GM12891 (cell line): ENCODE measurements at regions not wholly inside any gene's neighbourhood (a gene's known extent, or its start where the extent isn't known, plus 50 kb on each side); places are given as distances from the start of the nearest gene placed in this dataset.

Experiments
- DNase-seq: peaks from one replicate; pipeline ENCODE4 v3.0.0; 2011; ENCODE audit warnings: low spot score; ENCODE audit not compliant: insufficient read length
- FAIRE-seq: peaks from 2 replicates; lab custom pipeline; 2011; peaks lifted over from hg19 to GRCh38; lab: Jason Lieb, UNC
- PAX5 ChIP-seq: IDR thresholded peaks from 2 replicates; pipeline ENCODE4 v1.6.1; 2011; ENCODE audit warnings: low read length, moderate library complexity, mild to moderate bottlenecking; ENCODE audit not compliant: insufficient read depth, severe bottlenecking
- POLR2A ChIP-seq: IDR thresholded peaks from 2 replicates; pipeline ENCODE4 v1.6.1; 2011; ENCODE audit warnings: low read depth, low read length, control low read depth
- POLR2AphosphoS5 ChIP-seq: IDR thresholded peaks from 2 replicates; pipeline ENCODE4 v1.6.1; 2011; ENCODE audit warnings: low read depth, low read length, control low read depth
- POU2F2 ChIP-seq: IDR thresholded peaks from 2 replicates; pipeline ENCODE4 v1.6.1; 2011; ENCODE audit warnings: low read depth, mild to moderate bottlenecking, control low read depth, low read length, moderate library complexity
- SPI1 ChIP-seq: IDR thresholded peaks from 2 replicates; pipeline ENCODE4 v1.6.1; 2011; ENCODE audit warnings: low read depth, low read length, control low read depth
- TAF1 ChIP-seq: IDR thresholded peaks from 2 replicates; pipeline ENCODE4 v1.6.1; 2011; ENCODE audit warnings: low read depth, low read length, control low read depth

DNA sequence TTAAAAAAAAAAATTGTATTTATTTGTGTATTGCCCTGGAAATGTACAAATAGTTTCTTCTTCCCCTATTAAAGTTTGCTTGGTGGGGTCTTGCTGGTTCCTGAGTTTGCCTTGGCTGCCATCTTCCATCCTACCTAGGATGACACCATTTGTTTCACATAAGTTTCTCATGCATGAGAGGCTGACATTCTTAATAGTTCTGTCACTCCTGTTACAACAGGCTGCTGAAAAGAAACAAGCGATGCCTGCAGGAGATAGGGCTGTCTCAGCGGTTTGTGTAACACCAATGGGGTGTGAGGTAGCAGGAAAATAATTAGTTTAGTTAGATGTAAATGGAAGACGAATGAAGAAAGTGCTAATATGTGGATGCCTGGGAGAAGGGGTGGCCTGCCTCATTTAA is 1000.9 kb upstream of the RBFOX1 start:
- no peak for DNase-seq
- no peak for FAIRE-seq
- TF ChIP-seq POLR2AphosphoS5: no peak
- no peak for TF ChIP-seq POU2F2
- TF ChIP-seq SPI1: no peak
- no peak for TF ChIP-seq POLR2A

DNA sequence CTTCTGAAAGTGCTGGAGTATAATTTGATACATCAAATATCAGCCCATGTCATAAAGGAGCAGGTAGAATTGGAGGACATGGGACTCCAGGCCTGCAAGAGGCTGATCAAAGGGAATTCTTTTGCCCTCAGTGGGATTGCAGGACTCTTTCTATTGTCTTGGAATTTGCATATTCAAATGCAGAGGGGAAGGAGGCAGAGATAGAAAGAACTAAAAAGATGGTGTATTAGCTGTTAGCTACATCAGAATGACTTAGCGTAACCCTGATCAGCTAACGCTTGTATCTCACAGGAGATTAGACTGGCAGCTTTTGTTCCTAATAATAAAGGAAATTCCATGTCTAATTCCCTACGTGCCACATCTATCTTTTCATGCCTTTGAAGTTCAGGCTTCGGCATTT is 1014.7 kb upstream of the RBFOX1 start:
- FAIRE-seq: no peak
- TF ChIP-seq TAF1: no peak
- TF ChIP-seq SPI1: no peak
- TF ChIP-seq POU2F2: no peak
- no peak for TF ChIP-seq PAX5
- no peak for TF ChIP-seq POLR2AphosphoS5
- TF ChIP-seq POLR2A: no peak
- DNase-seq: no peak

GRCh38 chr16:6309271-6309670 is 1023.4 kb upstream of the RBFOX1 start:
- DNase-seq (no peak), FAIRE-seq (no peak)
- TF ChIP-seq POU2F2: no peak
- no peak for TF ChIP-seq POLR2A
- no peak for TF ChIP-seq TAF1
- no peak for TF ChIP-seq PAX5
- TF ChIP-seq SPI1: no peak
- no peak for TF ChIP-seq POLR2AphosphoS5

DNA sequence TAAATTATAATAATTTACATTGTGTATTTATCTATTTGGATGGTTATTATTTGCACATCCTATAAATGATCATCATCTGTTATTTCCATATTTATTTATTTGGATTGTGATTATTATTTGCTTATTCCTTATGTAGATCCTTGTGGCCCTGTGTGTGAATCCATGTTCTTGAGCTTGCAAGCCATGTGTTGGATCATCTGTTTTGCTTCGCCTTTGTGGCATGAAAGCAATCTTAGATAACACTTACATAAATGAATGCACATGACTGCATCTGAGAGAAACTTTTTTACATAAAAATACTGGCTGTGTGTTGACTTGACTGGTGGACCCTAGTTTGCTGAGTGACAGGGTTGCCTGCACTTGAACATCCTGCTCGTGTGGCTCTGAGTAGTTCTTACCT is 1024.5 kb upstream of the RBFOX1 start:
- TF ChIP-seq POU2F2 (no peak), TAF1 (no peak), POLR2AphosphoS5 (no peak), PAX5 (no peak), SPI1 (no peak), POLR2A (no peak)
- DNase-seq: no peak
- FAIRE-seq: no peak

DNA sequence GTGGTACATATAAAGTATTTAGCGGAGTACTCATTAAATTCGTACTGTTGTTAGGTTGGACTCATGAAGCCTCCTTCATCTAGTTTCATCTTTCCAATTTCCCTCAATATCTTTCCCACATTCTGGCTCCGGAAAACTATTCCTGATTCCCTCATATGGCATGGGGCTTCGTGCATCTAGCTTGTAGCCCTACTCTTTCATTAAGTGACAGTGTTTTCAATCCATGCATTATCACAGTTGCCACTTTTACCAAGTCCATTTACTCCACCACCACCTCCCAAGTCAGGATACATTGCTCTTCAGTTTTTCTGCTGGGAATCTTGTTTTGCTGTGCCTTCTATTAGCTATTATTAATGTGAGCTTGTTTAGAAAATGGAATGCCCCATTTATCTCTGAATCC is 1032.1 kb upstream of the RBFOX1 start:
- TF ChIP-seq POU2F2: no peak
- TF ChIP-seq SPI1: no peak
- no peak for TF ChIP-seq POLR2AphosphoS5
- no peak for TF ChIP-seq PAX5
- no peak for TF ChIP-seq POLR2A
- no peak for TF ChIP-seq TAF1
- FAIRE-seq (no peak), DNase-seq (no peak)

- DNase-seq (no peak), FAIRE-seq (no peak)
- TF ChIP-seq SPI1: no peak
- TF ChIP-seq POLR2A: no peak
- TF ChIP-seq PAX5: no peak
- TF ChIP-seq TAF1: no peak
- TF ChIP-seq POLR2AphosphoS5: no peak
- no peak for TF ChIP-seq POU2F2
Observed at GRCh38 chr16:6297666-6298410, 1034.8 kb upstream of the RBFOX1 start.

- FAIRE-seq (no peak), DNase-seq (no peak)
- TF ChIP-seq POLR2AphosphoS5 (no peak), POU2F2 (no peak), SPI1 (no peak), TAF1 (no peak), POLR2A (no peak)
Observed at GRCh38 chr16:6286176-6286575, 1046.5 kb upstream of the RBFOX1 start.

DNA sequence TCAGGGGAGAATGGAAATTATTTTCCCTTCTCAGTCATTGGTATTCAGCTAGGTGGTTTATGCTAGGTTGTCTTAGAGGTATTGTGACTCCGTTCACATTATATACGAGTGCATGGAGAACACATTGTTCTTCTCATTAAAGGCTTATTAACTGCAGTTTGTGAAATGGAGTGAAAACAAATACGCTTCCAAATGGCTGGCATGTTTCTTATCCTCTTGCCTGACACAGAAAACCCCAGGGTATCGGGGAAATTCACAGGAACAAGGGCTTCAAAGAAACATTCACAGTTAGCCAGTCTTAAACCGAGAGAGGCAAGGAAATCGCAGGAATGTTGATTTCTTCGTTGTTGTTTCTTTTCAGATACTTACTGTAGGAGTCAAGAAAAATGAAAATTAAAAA is 1047.9 kb upstream of the RBFOX1 start:
- DNase-seq (no peak), FAIRE-seq (no peak)

DNA sequence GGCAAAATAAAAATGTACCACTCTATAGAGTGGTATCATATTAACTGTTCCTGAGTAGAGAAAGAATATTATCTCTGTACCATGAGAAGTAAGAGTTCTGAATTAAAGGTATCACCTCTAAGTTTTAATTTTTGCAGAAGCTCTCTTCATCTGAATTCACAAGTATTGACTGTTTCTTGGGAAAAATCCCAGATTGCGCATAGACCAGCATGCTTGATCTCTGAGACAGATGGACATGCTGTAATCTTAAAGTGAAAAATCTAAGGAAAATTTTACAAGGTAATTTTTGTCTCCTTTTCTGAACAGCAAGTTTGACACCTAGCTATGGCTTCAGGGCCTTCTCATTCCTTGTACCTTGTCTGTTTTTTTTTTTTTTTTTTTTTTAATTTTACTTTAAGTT is 1050.7 kb upstream of the RBFOX1 start:
- TF ChIP-seq PAX5: no peak
- TF ChIP-seq POLR2A: no peak
- no peak for TF ChIP-seq TAF1
- TF ChIP-seq POLR2AphosphoS5: no peak
- TF ChIP-seq POU2F2: no peak
- TF ChIP-seq SPI1: no peak
- DNase-seq: no peak
- FAIRE-seq: no peak

More for the DNA sequence above, 1047.9 kb upstream of the RBFOX1 start:
- TF ChIP-seq POLR2A (no peak), TAF1 (no peak), POLR2AphosphoS5 (no peak), PAX5 (no peak), SPI1 (no peak)

GRCh38 chr16:6281274-6281673 is 1051.4 kb upstream of the RBFOX1 start:
- no peak for FAIRE-seq

More at GRCh38 chr16:6281274-6281673, 1051.4 kb upstream of the RBFOX1 start:
- DNase-seq: no peak
- TF ChIP-seq POLR2AphosphoS5 (no peak), SPI1 (no peak), POU2F2 (no peak), PAX5 (no peak), POLR2A (no peak), TAF1 (no peak)
